Esophagus squamous epithelium (tissue), 4 donors: ENCODE measurements at regions not wholly inside any gene's neighbourhood (a gene's known extent, or its start where the extent isn't known, plus 50 kb on each side); places are given as distances from the start of the nearest gene placed in this dataset.

Experiments
- POLR2A ChIP-seq, 4 donors: fragments of 450-650 bp; IDR thresholded peaks; one replicate each; pipeline ENCODE4 v1.6.1; 2017; ENCODE audit warnings: antibody characterized with exemption in 4 of 4, mild to moderate bottlenecking in 4 of 4, moderate library complexity in 3 of 4
- TF ChIP-seq, protein P1 (sequence below), 6 experiments: fragments of 450-650 bp in 4 of 6; fragments of 200-600 bp in 2 of 6; sonication (generic) in 2 of 6; IDR thresholded peaks; one replicate each; pipeline ENCODE4 v1.5.1; 2016 to 2019; ENCODE audit warnings: antibody characterized with exemption in 6 of 6, mild to moderate bottlenecking in 4 of 6, moderate library complexity in 4 of 6

DNA sequence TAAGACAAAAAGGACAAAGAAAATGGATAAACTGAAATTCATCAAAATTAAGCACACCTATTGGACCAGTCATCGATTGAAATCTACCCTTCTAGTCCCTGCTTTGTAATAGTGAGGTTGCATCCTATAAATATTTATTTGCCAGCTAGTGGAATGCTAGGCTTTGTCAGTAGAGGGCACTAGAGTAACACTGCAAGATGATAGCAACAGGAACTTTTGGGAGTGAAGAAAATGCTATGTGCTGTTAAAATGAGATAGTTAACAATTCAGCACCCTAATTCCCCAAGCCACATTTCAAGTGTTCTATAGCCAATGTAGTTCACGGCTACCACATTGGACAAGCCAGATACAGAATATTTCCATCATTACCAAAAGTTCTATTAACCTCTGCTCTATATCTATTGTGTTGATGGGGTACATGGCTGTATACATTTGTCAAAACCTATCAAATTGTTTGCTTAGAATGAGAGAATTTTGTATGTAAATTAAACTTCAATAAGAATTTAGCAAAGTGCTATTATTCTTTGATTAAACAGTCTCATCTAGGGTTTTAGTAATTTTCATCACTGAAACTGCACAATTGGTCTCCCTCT, 69.8 kb downstream of the LSMEM1 start:
- TF ChIP-seq, protein P1, sequence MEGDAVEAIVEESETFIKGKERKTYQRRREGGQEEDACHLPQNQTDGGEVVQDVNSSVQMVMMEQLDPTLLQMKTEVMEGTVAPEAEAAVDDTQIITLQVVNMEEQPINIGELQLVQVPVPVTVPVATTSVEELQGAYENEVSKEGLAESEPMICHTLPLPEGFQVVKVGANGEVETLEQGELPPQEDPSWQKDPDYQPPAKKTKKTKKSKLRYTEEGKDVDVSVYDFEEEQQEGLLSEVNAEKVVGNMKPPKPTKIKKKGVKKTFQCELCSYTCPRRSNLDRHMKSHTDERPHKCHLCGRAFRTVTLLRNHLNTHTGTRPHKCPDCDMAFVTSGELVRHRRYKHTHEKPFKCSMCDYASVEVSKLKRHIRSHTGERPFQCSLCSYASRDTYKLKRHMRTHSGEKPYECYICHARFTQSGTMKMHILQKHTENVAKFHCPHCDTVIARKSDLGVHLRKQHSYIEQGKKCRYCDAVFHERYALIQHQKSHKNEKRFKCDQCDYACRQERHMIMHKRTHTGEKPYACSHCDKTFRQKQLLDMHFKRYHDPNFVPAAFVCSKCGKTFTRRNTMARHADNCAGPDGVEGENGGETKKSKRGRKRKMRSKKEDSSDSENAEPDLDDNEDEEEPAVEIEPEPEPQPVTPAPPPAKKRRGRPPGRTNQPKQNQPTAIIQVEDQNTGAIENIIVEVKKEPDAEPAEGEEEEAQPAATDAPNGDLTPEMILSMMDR (IDR thresholded peaks at IDR 0.05), result peak; percentile 35 to 92 (median 82)
- TF ChIP-seq POLR2A (IDR thresholded peaks at IDR 0.05), result no peak
